ENCODE measurements at regions not wholly inside any gene's neighbourhood (a gene's known extent, or its start where the extent isn't known, plus 50 kb on each side); places are given as distances from the start of the nearest gene placed in this dataset.

GRCh38 chr1:212497553-212497952 is 64.8 kb downstream of the NENF start:
- TF ChIP-seq CTCF (IDR thresholded peaks at IDR 0.05; ENCODE audit: low read depth, low read length, missing input control) (no peak), EGR1 (IDR thresholded peaks at IDR 0.05; ENCODE audit: low read depth in 2 of 2) (no peak), ATF3 (IDR thresholded peaks at IDR 0.05) (no peak), FOXA1 (IDR thresholded peaks at IDR 0.05) (no peak), TAF1 (conservative IDR thresholded peaks at IDR 0.05) (no peak), REST (IDR thresholded peaks at IDR 0.05) (no peak), RAD21 (IDR thresholded peaks at IDR 0.05) (no peak)

Data from liver (tissue), 3 donors.